Gastroesophageal sphincter (tissue), 3 donors: ENCODE measurements at regions not wholly inside any gene's neighbourhood (a gene's known extent, or its start where the extent isn't known, plus 50 kb on each side); places are given as distances from the start of the nearest gene placed in this dataset.

ENCODE experiments used
- EP300 ChIP-seq: sonication (generic); formaldehyde crosslinking; IDR thresholded peaks from one replicate; pipeline ENCODE4 v1.6.1; 2017; ENCODE audit warnings: antibody characterized with exemption, mild to moderate bottlenecking
- POLR2A ChIP-seq, 2 donors: fragments of 450-650 bp; IDR thresholded peaks; one replicate each; pipeline ENCODE4 v1.6.1; 2017; ENCODE audit warnings: antibody characterized with exemption in 2 of 2, mild to moderate bottlenecking in 2 of 2, moderate library complexity in 1 of 2
- POLR2AphosphoS5 ChIP-seq: sonication (generic); formaldehyde crosslinking; IDR thresholded peaks from one replicate; pipeline ENCODE4 v1.6.1; 2017; ENCODE audit warnings: antibody characterized with exemption
- TF ChIP-seq, protein P1 (sequence below), 4 experiments: fragments of 200-600 bp in 2 of 4; fragments of 450-650 bp in 2 of 4; sonication (generic) in 1 of 4; IDR thresholded peaks; one replicate each; pipeline ENCODE4 v1.5.1; 2017 to 2019; ENCODE audit warnings: antibody characterized with exemption in 4 of 4, mild to moderate bottlenecking in 2 of 4, moderate library complexity in 2 of 4

DNA sequence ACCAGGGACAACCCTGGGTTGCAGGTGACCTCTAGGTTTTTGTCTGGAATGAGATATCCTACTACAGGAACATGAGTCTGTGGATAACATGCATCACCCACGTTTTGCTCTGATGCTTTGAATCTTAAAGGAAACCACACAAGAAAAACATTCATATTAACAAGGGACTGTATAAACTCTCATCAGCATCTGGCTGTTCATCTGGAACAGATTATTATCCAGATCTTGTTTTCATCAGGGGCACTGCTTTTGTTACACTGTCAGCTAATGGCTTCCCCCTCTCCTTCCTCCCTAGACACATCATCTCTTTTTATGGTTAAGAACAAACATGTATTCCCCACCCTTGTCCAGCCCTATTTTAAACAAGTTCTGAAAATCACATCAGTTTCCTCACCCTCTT is 1095.7 kb downstream of the AACS start:
- TF ChIP-seq EP300, result no peak
- TF ChIP-seq, protein P1, sequence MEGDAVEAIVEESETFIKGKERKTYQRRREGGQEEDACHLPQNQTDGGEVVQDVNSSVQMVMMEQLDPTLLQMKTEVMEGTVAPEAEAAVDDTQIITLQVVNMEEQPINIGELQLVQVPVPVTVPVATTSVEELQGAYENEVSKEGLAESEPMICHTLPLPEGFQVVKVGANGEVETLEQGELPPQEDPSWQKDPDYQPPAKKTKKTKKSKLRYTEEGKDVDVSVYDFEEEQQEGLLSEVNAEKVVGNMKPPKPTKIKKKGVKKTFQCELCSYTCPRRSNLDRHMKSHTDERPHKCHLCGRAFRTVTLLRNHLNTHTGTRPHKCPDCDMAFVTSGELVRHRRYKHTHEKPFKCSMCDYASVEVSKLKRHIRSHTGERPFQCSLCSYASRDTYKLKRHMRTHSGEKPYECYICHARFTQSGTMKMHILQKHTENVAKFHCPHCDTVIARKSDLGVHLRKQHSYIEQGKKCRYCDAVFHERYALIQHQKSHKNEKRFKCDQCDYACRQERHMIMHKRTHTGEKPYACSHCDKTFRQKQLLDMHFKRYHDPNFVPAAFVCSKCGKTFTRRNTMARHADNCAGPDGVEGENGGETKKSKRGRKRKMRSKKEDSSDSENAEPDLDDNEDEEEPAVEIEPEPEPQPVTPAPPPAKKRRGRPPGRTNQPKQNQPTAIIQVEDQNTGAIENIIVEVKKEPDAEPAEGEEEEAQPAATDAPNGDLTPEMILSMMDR (IDR thresholded peaks at IDR 0.05), result no peak
- no peak for TF ChIP-seq POLR2AphosphoS5
- no peak for TF ChIP-seq POLR2A (IDR thresholded peaks at IDR 0.05)
